GM12891 (cell line): ENCODE measurements at regions not wholly inside any gene's neighbourhood (a gene's known extent, or its start where the extent isn't known, plus 50 kb on each side); places are given as distances from the start of the nearest gene placed in this dataset.

Experiments
- POLR2A ChIP-seq: IDR thresholded peaks from 2 replicates; pipeline ENCODE4 v1.6.1; 2011; ENCODE audit warnings: low read depth, low read length, control low read depth
- POLR2AphosphoS5 ChIP-seq: IDR thresholded peaks from 2 replicates; pipeline ENCODE4 v1.6.1; 2011; ENCODE audit warnings: low read depth, low read length, control low read depth
- POU2F2 ChIP-seq: IDR thresholded peaks from 2 replicates; pipeline ENCODE4 v1.6.1; 2011; ENCODE audit warnings: low read depth, mild to moderate bottlenecking, control low read depth, low read length, moderate library complexity
- SPI1 ChIP-seq: IDR thresholded peaks from 2 replicates; pipeline ENCODE4 v1.6.1; 2011; ENCODE audit warnings: low read depth, low read length, control low read depth
- TAF1 ChIP-seq: IDR thresholded peaks from 2 replicates; pipeline ENCODE4 v1.6.1; 2011; ENCODE audit warnings: low read depth, low read length, control low read depth

- TF ChIP-seq POLR2AphosphoS5 (no peak), POLR2A (no peak), TAF1 (no peak), SPI1 (no peak), POU2F2 (no peak)
Observed at GRCh38 chr6:166679566-166679965, 52.5 kb upstream of the RPS6KA2 start.
